PC-3 (cell line): ENCODE measurements at regions not wholly inside any gene's neighbourhood (a gene's known extent, or its start where the extent isn't known, plus 50 kb on each side); places are given as distances from the start of the nearest gene placed in this dataset.

Experiments used
- EZH2 ChIP-seq: fragments of 300-600 bp; sonication (generic); IDR thresholded peaks from one replicate; pipeline ENCODE4 v1.6.1; 2017; ENCODE audit warnings: antibody characterized with exemption, mild to moderate bottlenecking, low read length; ENCODE audit not compliant: unreplicated experiment
- EZH2phosphoT487 ChIP-seq: fragments of 300-600 bp; sonication (generic); IDR thresholded peaks from 2 replicates; pipeline ENCODE4 v1.6.1; 2018; ENCODE audit warnings: mild to moderate bottlenecking, antibody characterized with exemption, low read length, borderline replicate concordance
- TF ChIP-seq, protein P1 (sequence below): fragments of 300-600 bp; sonication (generic); conservative IDR thresholded peaks from 2 replicates; pipeline ENCODE4 v1.5.1; 2017; ENCODE audit warnings: antibody characterized with exemption, low read depth, mild to moderate bottlenecking, low read length

DNA sequence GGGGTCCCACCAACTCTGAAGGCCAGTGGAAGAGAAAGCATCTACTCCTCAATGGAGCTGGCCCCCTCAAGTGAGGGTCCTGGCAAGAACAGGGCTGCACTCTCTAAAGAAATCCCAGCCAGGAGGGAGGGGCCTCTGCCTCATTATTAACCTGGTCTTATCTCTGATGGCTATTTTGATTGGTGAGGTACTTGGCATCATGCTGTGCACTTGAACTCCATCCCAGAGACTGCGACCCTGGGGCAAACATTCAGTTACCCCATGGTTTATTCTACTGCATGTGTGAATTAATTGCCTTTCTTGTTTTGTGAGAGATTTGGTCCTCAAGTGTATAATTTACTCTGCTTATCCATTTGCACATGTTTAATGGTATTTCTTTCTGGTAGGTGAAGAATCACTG, 55.0 kb upstream of the ETV3 start:
- TF ChIP-seq, protein P1, sequence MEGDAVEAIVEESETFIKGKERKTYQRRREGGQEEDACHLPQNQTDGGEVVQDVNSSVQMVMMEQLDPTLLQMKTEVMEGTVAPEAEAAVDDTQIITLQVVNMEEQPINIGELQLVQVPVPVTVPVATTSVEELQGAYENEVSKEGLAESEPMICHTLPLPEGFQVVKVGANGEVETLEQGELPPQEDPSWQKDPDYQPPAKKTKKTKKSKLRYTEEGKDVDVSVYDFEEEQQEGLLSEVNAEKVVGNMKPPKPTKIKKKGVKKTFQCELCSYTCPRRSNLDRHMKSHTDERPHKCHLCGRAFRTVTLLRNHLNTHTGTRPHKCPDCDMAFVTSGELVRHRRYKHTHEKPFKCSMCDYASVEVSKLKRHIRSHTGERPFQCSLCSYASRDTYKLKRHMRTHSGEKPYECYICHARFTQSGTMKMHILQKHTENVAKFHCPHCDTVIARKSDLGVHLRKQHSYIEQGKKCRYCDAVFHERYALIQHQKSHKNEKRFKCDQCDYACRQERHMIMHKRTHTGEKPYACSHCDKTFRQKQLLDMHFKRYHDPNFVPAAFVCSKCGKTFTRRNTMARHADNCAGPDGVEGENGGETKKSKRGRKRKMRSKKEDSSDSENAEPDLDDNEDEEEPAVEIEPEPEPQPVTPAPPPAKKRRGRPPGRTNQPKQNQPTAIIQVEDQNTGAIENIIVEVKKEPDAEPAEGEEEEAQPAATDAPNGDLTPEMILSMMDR = no peak
- no peak for TF ChIP-seq EZH2
- no peak for TF ChIP-seq EZH2phosphoT487
